ENCODE measurements at regions not wholly inside any gene's neighbourhood (a gene's known extent, or its start where the extent isn't known, plus 50 kb on each side); places are given as distances from the start of the nearest gene placed in this dataset.

GRCh38 chr4:138697851-138698250 is 317.7 kb upstream of the NOCT start:
- DNase-seq (ENCODE audit: low read depth) = peak; percentile 32
- H3K4me3 ChIP-seq (ENCODE audit: control insufficient read depth, low read depth, low read length) = no peak overlapping the region
- no peak for TF ChIP-seq CTCF (IDR thresholded peaks at IDR 0.05; ENCODE audit: control insufficient read depth, insufficient read depth, low read depth, low read length, missing control alignments)

GRCh38 chr4:138696771-138697170 is 318.8 kb upstream of the NOCT start:
- TF ChIP-seq CTCF (IDR thresholded peaks at IDR 0.05; ENCODE audit: control insufficient read depth, insufficient read depth, low read depth, low read length, missing control alignments) = no peak
- no peak overlapping the region for H3K4me3 ChIP-seq (ENCODE audit: control insufficient read depth, low read depth, low read length)
- DNase-seq (ENCODE audit: low read depth) = no peak

GRCh38 chr4:138696058-138696457 is 319.5 kb upstream of the NOCT start:
- no peak overlapping the region for H3K4me3 ChIP-seq (ENCODE audit: control insufficient read depth, low read depth, low read length)
- no peak for DNase-seq (ENCODE audit: low read depth)
- TF ChIP-seq CTCF (IDR thresholded peaks at IDR 0.05; ENCODE audit: control insufficient read depth, insufficient read depth, low read depth, low read length, missing control alignments) = no peak

DNA sequence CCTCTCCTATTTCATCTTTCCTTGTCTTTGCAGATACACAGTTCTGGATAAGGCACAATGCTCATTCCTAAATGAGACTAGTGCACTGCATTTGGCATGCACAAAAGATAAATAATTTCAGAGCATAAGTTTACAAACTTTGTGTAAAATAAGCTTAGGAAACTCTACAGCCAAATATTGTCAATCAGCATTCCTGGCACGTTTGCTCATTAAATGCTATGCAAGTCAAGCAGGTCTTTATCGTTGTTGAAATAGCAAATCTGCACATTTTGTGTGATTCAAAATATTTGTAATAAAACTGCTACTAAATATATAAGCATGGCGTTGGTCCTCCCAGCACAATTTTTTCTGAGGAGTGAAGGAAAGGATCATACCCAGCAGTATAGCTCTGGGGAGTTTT is 322.1 kb upstream of the NOCT start:
- H3K4me3 ChIP-seq (ENCODE audit: control insufficient read depth, low read depth, low read length) = no peak overlapping the region

DNA sequence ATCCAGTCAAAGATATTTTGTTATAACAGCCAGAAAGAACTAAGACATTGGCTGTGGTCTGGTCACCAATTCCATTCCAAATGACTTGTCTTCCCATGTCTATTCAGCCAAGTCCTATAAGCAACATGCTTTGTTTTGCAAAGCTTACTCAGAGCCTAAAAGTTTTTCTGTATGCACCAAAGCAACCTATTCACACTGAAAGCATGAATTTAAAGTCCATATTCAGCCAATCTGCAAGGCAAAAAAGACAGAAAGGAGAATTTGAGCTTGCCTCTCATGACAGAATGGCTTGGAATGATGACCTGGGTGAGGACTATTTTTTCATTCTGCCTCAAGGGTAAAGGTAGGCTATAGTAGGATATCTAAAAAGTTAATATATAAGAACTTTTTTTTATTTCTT is 323.2 kb upstream of the NOCT start:
- H3K4me3 ChIP-seq (ENCODE audit: control insufficient read depth, low read depth, low read length) = no peak overlapping the region
- DNase-seq (ENCODE audit: low read depth) = no peak
- TF ChIP-seq CTCF (IDR thresholded peaks at IDR 0.05; ENCODE audit: control insufficient read depth, insufficient read depth, low read depth, low read length, missing control alignments) = no peak

More for the DNA sequence above, 322.1 kb upstream of the NOCT start:
- no peak for TF ChIP-seq CTCF (IDR thresholded peaks at IDR 0.05; ENCODE audit: control insufficient read depth, insufficient read depth, low read depth, low read length, missing control alignments)
- DNase-seq (ENCODE audit: low read depth) = no peak

DNA sequence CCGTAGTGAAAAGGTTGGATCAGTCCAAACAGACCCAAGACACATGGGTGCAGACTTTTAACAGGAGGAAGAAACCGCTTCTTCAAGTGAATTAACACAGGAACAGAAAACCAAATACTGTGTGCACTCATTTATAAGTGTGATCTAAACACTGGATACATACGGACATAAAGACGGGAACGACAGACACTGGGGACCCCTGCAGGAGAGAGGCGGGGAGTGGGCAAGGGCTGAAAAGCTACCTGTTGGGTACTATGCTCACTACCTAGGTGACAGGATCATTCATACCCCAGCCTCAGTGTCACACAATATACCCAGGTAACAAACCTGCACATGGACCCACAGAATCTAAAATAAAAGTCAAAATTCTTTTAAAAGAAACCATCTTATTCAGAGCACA is 326.0 kb upstream of the NOCT start:
- TF ChIP-seq CTCF (IDR thresholded peaks at IDR 0.05; ENCODE audit: control insufficient read depth, insufficient read depth, low read depth, low read length, missing control alignments) = no peak
- H3K4me3 ChIP-seq (ENCODE audit: control insufficient read depth, low read depth, low read length) = no peak overlapping the region
- DNase-seq (ENCODE audit: low read depth) = no peak

GRCh38 chr4:138689187-138689586 is 326.4 kb upstream of the NOCT start:
- H3K4me3 ChIP-seq (ENCODE audit: control insufficient read depth, low read depth, low read length) = no peak overlapping the region
- TF ChIP-seq CTCF (IDR thresholded peaks at IDR 0.05; ENCODE audit: control insufficient read depth, insufficient read depth, low read depth, low read length, missing control alignments) = no peak
- DNase-seq (ENCODE audit: low read depth) = no peak

All from AG09309 (cell line).